SJSA1 (cell line): ENCODE measurements at regions not wholly inside any gene's neighbourhood (a gene's known extent, or its start where the extent isn't known, plus 50 kb on each side); places are given as distances from the start of the nearest gene placed in this dataset.
A peak's percentile ranks its signal among the peaks of the same experiment; 100 is the strongest.

ENCODE experiments used
- DNase-seq, 2 experiments: peaks; one replicate each; pipeline ENCODE4 v3.0.0-alpha.2; 2015 to 2020; ENCODE audit warnings: low spot score in 2 of 2, low read depth in 1 of 2
- H3K27ac ChIP-seq: fragments of 250-450 bp; sonication (Bioruptor Pico); 2 replicates; pipeline ENCODE4 v1.5.1; 2020; ENCODE audit warnings: mild to moderate bottlenecking, moderate library complexity
- H3K27me3 ChIP-seq: fragments of 250-450 bp; sonication (Bioruptor Pico); replicated peaks from 2 replicates; pipeline ENCODE4 v1.5.1; 2020; ENCODE audit warnings: mild to moderate bottlenecking, moderate library complexity
- H3K36me3 ChIP-seq: fragments of 250-450 bp; sonication (Bioruptor Pico); 2 replicates; pipeline ENCODE4 v1.5.1; 2020; ENCODE audit warnings: mild to moderate bottlenecking
- H3K4me1 ChIP-seq: fragments of 250-450 bp; sonication (Bioruptor Pico); replicated peaks from 2 replicates; pipeline ENCODE4 v1.6.1; 2021; ENCODE audit warnings: mild to moderate bottlenecking
- H3K4me3 ChIP-seq: fragments of 250-450 bp; sonication (Bioruptor Pico); 2 replicates; pipeline ENCODE4 v1.5.1; 2020; ENCODE audit warnings: mild to moderate bottlenecking
- H3K9me3 ChIP-seq: fragments of 250-450 bp; sonication (Bioruptor Pico); replicated peaks from 2 replicates; pipeline ENCODE4 v1.5.1; 2020; ENCODE audit warnings: mild to moderate bottlenecking

- no peaks in the 10 kb centered on the region for H3K36me3 ChIP-seq
- H3K4me1 ChIP-seq, result no peaks in the 10 kb centered on the region
- no peaks in the 10 kb centered on the region for H3K9me3 ChIP-seq
- H3K4me3 ChIP-seq, result no peak overlapping the region
- no peak overlapping the region for H3K27ac ChIP-seq
- no peaks in the 10 kb centered on the region for H3K27me3 ChIP-seq
- DNase-seq, result no peak
These were observed 110.3 kb downstream of the SLC25A47 start for GRCh38 chr14:100433428-100433814.

DNA sequence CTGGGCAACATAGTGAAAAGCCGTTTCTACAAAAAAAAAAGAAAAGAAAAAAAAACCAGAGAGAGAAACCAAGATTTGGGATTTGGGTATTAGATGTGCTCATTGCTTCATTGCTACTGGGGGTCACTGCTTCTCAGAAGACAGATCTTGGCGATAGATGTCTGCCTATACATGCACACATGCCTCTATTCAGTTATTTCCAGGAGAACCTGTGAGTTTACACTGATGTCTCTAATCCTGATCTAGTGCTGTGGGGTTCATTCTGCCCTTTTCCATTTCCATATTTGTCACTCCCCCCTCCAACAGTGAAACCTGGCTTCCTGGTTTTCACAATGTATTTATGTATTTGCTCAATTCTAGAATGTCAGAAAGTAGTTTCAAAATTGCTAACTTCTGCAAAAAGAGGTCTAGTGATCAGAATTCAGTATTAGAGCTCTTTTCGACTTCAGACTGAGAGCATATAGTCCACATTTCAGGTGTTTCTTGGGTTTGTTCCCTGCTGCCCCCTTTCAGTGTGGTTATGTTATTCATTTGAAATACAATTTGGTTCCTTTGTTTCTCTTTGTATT, 111.0 kb downstream of the SLC25A47 start:
- Histone ChIP-seq H3K4me1 (peaks cover 5% of the 10 kb centered on the region), H3K9me3 (no peaks in the 10 kb centered on the region), H3K27me3 (no peaks in the 10 kb centered on the region), H3K27ac (no peak overlapping the region), H3K4me3 (no peak overlapping the region), H3K36me3 (no peaks in the 10 kb centered on the region)
- no peak for DNase-seq

DNA sequence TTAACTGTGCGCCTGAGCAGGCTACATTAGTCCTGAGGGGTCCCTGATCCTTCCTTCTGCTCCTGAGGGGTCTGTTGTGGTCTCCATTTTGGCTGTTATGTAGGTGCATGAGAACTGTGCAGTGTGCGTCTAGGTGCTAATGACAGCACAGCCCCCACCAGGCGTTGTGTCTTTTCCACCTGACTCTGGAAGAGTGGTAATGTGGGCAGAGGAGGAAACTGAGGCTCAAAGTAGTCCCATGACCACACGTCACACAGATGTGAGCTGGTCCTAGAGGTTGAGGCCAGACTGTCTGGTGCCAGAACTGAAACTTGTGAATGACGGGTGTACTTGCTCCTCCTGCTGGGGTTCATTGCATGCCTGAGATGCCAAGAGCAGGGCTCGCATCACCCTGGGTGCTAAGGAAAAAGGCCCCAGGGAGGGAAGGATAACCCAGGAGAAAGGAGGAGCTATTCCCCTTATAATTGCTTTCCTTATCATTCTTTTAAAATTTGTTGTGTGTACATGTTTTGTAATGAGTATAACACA, 111.8 kb downstream of the SLC25A47 start:
- no peak overlapping the region for H3K27ac ChIP-seq
- no peak overlapping the region for H3K4me3 ChIP-seq
- peaks cover 14% of the 10 kb centered on the region for H3K4me1 ChIP-seq
- no peak for DNase-seq
- H3K9me3 ChIP-seq, result no peaks in the 10 kb centered on the region
- H3K27me3 ChIP-seq, result no peaks in the 10 kb centered on the region
- H3K36me3 ChIP-seq, result no peaks in the 10 kb centered on the region

- Histone ChIP-seq H3K4me3 (no peak overlapping the region), H3K27ac (no peak overlapping the region), H3K27me3 (no peaks in the 10 kb centered on the region), H3K36me3 (no peaks in the 10 kb centered on the region), H3K4me1 (peaks cover 17% of the 10 kb centered on the region), H3K9me3 (no peaks in the 10 kb centered on the region)
- no peak for DNase-seq
These were observed 112.3 kb downstream of the SLC25A47 start for GRCh38 chr14:100435459-100435858.

- H3K36me3 ChIP-seq, result no peaks in the 10 kb centered on the region
- H3K4me1 ChIP-seq, result peaks cover 17% of the 10 kb centered on the region
- no peak overlapping the region for H3K4me3 ChIP-seq
- DNase-seq, result no peak
- H3K27me3 ChIP-seq, result no peaks in the 10 kb centered on the region
- H3K9me3 ChIP-seq, result no peaks in the 10 kb centered on the region
- no peak overlapping the region for H3K27ac ChIP-seq
These were observed 113.7 kb downstream of the SLC25A47 start for GRCh38 chr14:100436745-100437406.

GRCh38 chr14:100438271-100438670, 115.1 kb downstream of the SLC25A47 start:
- H3K4me3 ChIP-seq, result no peak overlapping the region
- no peaks in the 10 kb centered on the region for H3K27me3 ChIP-seq
- H3K36me3 ChIP-seq, result no peaks in the 10 kb centered on the region
- H3K27ac ChIP-seq, result no peak overlapping the region
- H3K4me1 ChIP-seq, result peaks cover 17% of the 10 kb centered on the region
- H3K9me3 ChIP-seq, result no peaks in the 10 kb centered on the region
- DNase-seq, result no peak

GRCh38 chr14:100438678-100439592, 115.8 kb downstream of the SLC25A47 start:
- Histone ChIP-seq H3K4me3 (no peak overlapping the region), H3K36me3 (no peaks in the 10 kb centered on the region), H3K27ac (no peak overlapping the region), H3K4me1 (peaks cover 17% of the 10 kb centered on the region), H3K27me3 (no peaks in the 10 kb centered on the region), H3K9me3 (no peaks in the 10 kb centered on the region)
- DNase-seq, result peak; percentile 16 to 56

GRCh38 chr14:100439781-100440180, 116.6 kb downstream of the SLC25A47 start:
- Histone ChIP-seq H3K27ac (0 out of 2 replicates have a peak overlapping the region, but pooled peaks have one; percentile 3), H3K27me3 (no peaks in the 10 kb centered on the region), H3K4me3 (no peak overlapping the region), H3K4me1 (peaks cover 17% of the 10 kb centered on the region), H3K9me3 (no peaks in the 10 kb centered on the region), H3K36me3 (no peaks in the 10 kb centered on the region)
- no peak for DNase-seq

DNA sequence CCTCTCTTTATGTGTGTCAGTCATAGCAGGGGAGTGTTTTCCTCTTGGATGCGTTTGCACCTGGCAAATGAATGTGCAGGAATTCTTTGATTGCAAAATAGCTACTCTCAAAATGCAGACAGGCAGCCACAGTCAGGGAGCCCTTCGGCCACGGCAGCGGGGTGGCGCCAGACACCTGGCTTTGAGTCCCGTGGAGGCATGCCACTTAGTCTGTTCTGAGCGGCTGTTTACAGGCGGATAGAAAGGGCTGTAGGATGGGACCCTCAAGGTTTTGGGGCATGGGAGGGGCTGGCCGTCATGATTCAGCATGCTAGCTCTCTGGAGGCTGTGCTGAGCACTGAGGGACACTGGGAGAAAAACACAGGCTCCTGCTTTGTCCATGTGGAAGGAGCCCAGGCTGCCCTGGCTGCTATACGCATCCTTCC, 117.1 kb downstream of the SLC25A47 start:
- Histone ChIP-seq H3K36me3 (no peaks in the 10 kb centered on the region), H3K9me3 (no peaks in the 10 kb centered on the region), H3K4me1 (peaks cover 17% of the 10 kb centered on the region), H3K27me3 (no peaks in the 10 kb centered on the region), H3K4me3 (no peak overlapping the region), H3K27ac (no peak overlapping the region)
- no peak for DNase-seq

DNA sequence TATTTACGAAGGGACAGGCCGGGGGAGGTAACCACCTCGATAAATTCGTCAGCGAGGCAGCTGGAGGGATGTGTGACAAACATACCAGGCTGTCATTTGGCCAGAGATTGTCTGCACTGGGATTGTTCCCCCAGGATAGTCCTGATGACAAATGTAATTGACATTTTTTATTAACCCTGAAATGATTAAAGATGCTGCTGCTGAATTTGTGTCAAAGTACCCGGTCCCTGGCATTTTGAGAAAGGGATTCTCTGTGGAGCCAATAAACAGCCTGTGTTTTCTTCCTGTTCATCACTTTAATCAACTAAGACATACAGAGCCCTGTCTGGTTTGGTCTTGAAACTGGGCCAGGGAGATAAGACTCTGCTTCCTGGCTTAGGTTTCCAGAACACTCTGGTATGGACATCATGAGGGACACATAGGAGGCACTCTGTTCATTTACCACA, 117.6 kb downstream of the SLC25A47 start:
- H3K4me3 ChIP-seq, result no peak overlapping the region
- H3K4me1 ChIP-seq, result peaks cover 17% of the 10 kb centered on the region
- no peaks in the 10 kb centered on the region for H3K27me3 ChIP-seq
- no peaks in the 10 kb centered on the region for H3K9me3 ChIP-seq
- H3K36me3 ChIP-seq, result no peaks in the 10 kb centered on the region
- H3K27ac ChIP-seq, result no peak overlapping the region
- DNase-seq, result no peak

DNA sequence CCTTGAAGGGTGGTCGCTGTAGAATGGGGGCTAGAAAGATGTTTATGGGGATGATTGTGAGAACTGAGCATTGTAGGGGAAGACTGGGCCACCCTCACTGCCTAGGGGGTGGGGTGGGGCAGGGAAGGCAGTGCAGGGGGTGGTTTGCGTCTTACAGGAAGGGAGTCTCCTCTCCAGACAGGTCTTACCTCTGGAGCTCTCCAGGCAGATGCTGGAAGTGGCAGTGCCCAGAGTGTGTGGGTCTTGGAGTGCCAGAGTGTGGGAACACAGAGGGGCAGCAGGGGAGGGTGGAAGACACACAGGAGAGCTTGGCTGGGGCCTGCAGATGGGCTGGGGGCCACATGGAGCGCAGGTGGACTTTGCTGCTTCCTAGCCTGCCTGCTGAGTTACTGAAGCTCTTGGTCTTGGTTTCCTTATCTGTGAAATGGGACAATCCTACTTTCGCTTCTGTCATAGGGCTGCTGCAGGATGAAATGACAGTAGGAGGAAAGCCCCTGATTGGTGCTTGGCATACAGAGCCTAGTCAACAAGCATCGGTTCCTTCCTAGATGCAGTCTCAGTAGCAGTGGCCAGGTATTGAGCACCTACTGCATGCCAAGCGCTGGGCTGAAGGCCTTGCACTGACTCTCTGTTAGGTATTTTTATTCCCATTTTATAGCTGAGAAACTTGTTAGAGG, 118.3 kb downstream of the SLC25A47 start:
- Histone ChIP-seq H3K4me1 (peaks cover 17% of the 10 kb centered on the region), H3K9me3 (no peaks in the 10 kb centered on the region), H3K36me3 (no peaks in the 10 kb centered on the region), H3K27me3 (no peaks in the 10 kb centered on the region), H3K4me3 (no peak overlapping the region), H3K27ac (no peak overlapping the region)
- DNase-seq, result no peak

DNA sequence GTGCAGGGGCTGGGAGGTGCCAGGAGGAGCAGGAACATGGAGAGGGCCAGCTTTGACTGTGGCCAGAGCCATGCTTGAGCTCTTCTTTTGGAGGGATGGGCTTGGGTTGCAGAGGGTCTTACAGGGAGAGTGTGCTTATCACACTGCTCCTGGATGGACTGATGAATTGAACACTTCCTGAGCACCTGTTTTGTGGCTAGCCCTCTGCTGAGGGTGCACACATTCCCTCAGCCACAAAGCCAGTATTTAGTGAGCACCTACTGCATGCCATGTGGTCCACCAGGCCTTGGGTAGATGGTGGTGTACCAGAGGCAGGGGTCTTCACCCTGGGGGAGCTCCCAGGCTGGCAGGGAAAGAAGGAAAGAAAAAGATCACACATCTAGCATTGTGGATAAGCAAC, 118.9 kb downstream of the SLC25A47 start:
- no peak overlapping the region for H3K27ac ChIP-seq
- H3K4me1 ChIP-seq, result peaks cover 17% of the 10 kb centered on the region
- no peaks in the 10 kb centered on the region for H3K36me3 ChIP-seq
- no peak overlapping the region for H3K4me3 ChIP-seq
- H3K9me3 ChIP-seq, result no peaks in the 10 kb centered on the region
- H3K27me3 ChIP-seq, result no peaks in the 10 kb centered on the region
- DNase-seq, result no peak
